ENCODE measurements at regions not wholly inside any gene's neighbourhood (a gene's known extent, or its start where the extent isn't known, plus 50 kb on each side); places are given as distances from the start of the nearest gene placed in this dataset.
"Not testable (repeated sequence)": the region's sequence is repeated elsewhere in the genome, so short reads cannot be mapped to it uniquely, and the experiment has no call there.

GRCh38 chr5:109574985-109575384 is 114.7 kb upstream of the MAN2A1 start:
- no peak for DNase-seq (ENCODE audit: low read depth)

GRCh38 chr5:109573766-109574165 is 116.0 kb upstream of the MAN2A1 start:
- no peak for DNase-seq (ENCODE audit: low read depth)

GRCh38 chr5:109573256-109573655 is 116.5 kb upstream of the MAN2A1 start:
- DNase-seq (ENCODE audit: low read depth) = no peak

- DNase-seq (ENCODE audit: low read depth) = no peak
Observed at GRCh38 chr5:109571785-109572184, 117.9 kb upstream of the MAN2A1 start.

GRCh38 chr5:109570362-109570874 is 119.3 kb upstream of the MAN2A1 start:
- no peak for DNase-seq (ENCODE audit: low read depth)

GRCh38 chr5:109567374-109568044 is 122.2 kb upstream of the MAN2A1 start:
- no peak for DNase-seq (ENCODE audit: low read depth)

GRCh38 chr5:109566361-109566760 is 123.4 kb upstream of the MAN2A1 start:
- DNase-seq (ENCODE audit: low read depth) = no peak

- DNase-seq (ENCODE audit: low read depth) = no peak
Observed at GRCh38 chr5:109563739-109564138, 126.0 kb upstream of the MAN2A1 start.

GRCh38 chr5:109563189-109563588 is 126.5 kb upstream of the MAN2A1 start:
- DNase-seq (ENCODE audit: low read depth) = no peak

- DNase-seq (ENCODE audit: low read depth) = no peak
Observed at GRCh38 chr5:109562441-109562840, 127.3 kb upstream of the MAN2A1 start.

GRCh38 chr5:109561447-109561846 is 128.3 kb upstream of the MAN2A1 start:
- DNase-seq (ENCODE audit: low read depth) = no peak

GRCh38 chr5:109560554-109560953 is 129.2 kb upstream of the MAN2A1 start:
- DNase-seq (ENCODE audit: low read depth) = no peak

GRCh38 chr5:109558952-109559351 is 130.8 kb upstream of the MAN2A1 start:
- no peak for DNase-seq (ENCODE audit: low read depth)

GRCh38 chr5:109558364-109558763 is 131.4 kb upstream of the MAN2A1 start:
- DNase-seq (ENCODE audit: low read depth) = no peak

GRCh38 chr5:109553846-109554245 is 135.9 kb upstream of the MAN2A1 start:
- no peak for DNase-seq (ENCODE audit: low read depth)

GRCh38 chr5:109551234-109551633 is 138.5 kb upstream of the MAN2A1 start:
- DNase-seq (ENCODE audit: low read depth) = not testable (repeated sequence)

- no peak for DNase-seq (ENCODE audit: low read depth)
Observed at GRCh38 chr5:109550077-109550476, 139.7 kb upstream of the MAN2A1 start.

GRCh38 chr5:109546461-109546860 is 136.7 kb upstream of the PJA2 start:
- DNase-seq (ENCODE audit: low read depth) = no peak

- DNase-seq (ENCODE audit: low read depth) = not testable (repeated sequence)
Observed at GRCh38 chr5:109544873-109545272, 135.1 kb upstream of the PJA2 start.

- not testable (repeated sequence) for DNase-seq (ENCODE audit: low read depth)
Observed at GRCh38 chr5:109538692-109539091, 128.9 kb upstream of the PJA2 start.

GRCh38 chr5:109535090-109535489 is 125.3 kb upstream of the PJA2 start:
- not testable (repeated sequence) for DNase-seq (ENCODE audit: low read depth)

GRCh38 chr5:109533751-109534272 is 124.0 kb upstream of the PJA2 start:
- no peak for DNase-seq (ENCODE audit: low read depth)

GRCh38 chr5:109532773-109533364 is 123.1 kb upstream of the PJA2 start:
- no peak for DNase-seq (ENCODE audit: low read depth)

- no peak for DNase-seq (ENCODE audit: low read depth)
Observed at GRCh38 chr5:109531262-109531661, 121.5 kb upstream of the PJA2 start.

All from stimulated activated CD8-positive, alpha-beta memory T cell treated with anti-CD3 and anti-CD28 coated beads, Interleukin-12 subunit alpha, Interleukin-12 subunit beta, amount 100 ng/mL, for 1 hour (primary cell).